DND-41 (cell line): ENCODE measurements at regions not wholly inside any gene's neighbourhood (a gene's known extent, or its start where the extent isn't known, plus 50 kb on each side); places are given as distances from the start of the nearest gene placed in this dataset.

Experiments used
- ATAC-seq: fragments of 200-7000 bp; cut with Tn5 transposase; 3 replicates; pipeline ENCODE4 v1.9.1; 2021; ENCODE audit warnings: low read depth; ENCODE audit not compliant: insufficient read depth
- DNase-seq: peaks from one replicate; pipeline ENCODE4 v3.0.0-alpha.2; 2020
- H2AFZ ChIP-seq: 2 replicates; pipeline ENCODE4 v1.6.0; 2012; ENCODE audit warnings: low read depth, low read length
- H3K27ac ChIP-seq: 2 replicates; pipeline ENCODE4 v1.5.1; 2012; ENCODE audit warnings: low read length, inconsistent platforms
- H3K27me3 ChIP-seq: fragments of 200-600 bp; sonication (generic); 2 replicates; pipeline ENCODE4 v1.6.0; 2012; ENCODE audit warnings: low read length, mild to moderate bottlenecking, inconsistent platforms; ENCODE audit not compliant: insufficient read depth, poor library complexity
- H3K36me3 ChIP-seq: 2 replicates; pipeline ENCODE4 v1.5.1; 2012; ENCODE audit warnings: low read length, inconsistent platforms; ENCODE audit not compliant: insufficient read depth
- H3K4me1 ChIP-seq: 2 replicates; pipeline ENCODE4 v1.5.1; 2012; ENCODE audit warnings: mild to moderate bottlenecking, low read length; ENCODE audit not compliant: insufficient read depth
- H3K4me2 ChIP-seq: 2 replicates; pipeline ENCODE4 v1.6.0; 2012; ENCODE audit warnings: mild to moderate bottlenecking, moderate library complexity, low read length, inconsistent platforms; ENCODE audit not compliant: insufficient read depth
- H3K4me3 ChIP-seq, 2 experiments: fragments of 200-600 bp in 1 of 2; shearing (Covaris generic) in 1 of 2; 2 replicates each; pipeline ENCODE4 v1.5.1; 2012 to 2016; ENCODE audit warnings: inconsistent platforms in 2 of 2, low read length in 2 of 2, mild to moderate bottlenecking in 2 of 2, low read depth in 1 of 2, moderate library complexity in 1 of 2
- H3K79me2 ChIP-seq: 2 replicates; pipeline ENCODE4 v1.6.0; 2012; ENCODE audit warnings: low read length, inconsistent platforms; ENCODE audit not compliant: insufficient read depth
- H3K9ac ChIP-seq: 2 replicates; pipeline ENCODE4 v1.6.0; 2012; ENCODE audit warnings: low read depth, mild to moderate bottlenecking, inconsistent platforms, low read length, moderate library complexity
- H3K9me3 ChIP-seq: 2 replicates; pipeline ENCODE4 v1.5.1; 2012; ENCODE audit warnings: low read length, moderate library complexity, mild to moderate bottlenecking, inconsistent platforms; ENCODE audit not compliant: insufficient read depth, severe bottlenecking
- H4K20me1 ChIP-seq: 2 replicates; pipeline ENCODE4 v1.6.0; 2012; ENCODE audit warnings: low read length; ENCODE audit not compliant: insufficient read depth
- CTCF ChIP-seq: IDR thresholded peaks from 2 replicates; pipeline ENCODE4 v1.5.1; 2012; ENCODE audit warnings: borderline replicate concordance, low read length, moderate library complexity, mild to moderate bottlenecking; ENCODE audit not compliant: poor library complexity, severe bottlenecking; ENCODE audit errors: extremely low read depth
- EZH2 ChIP-seq: IDR thresholded peaks from 3 replicates; pipeline ENCODE4 v1.6.1; 2012; ENCODE audit warnings: borderline replicate concordance, low read depth, mild to moderate bottlenecking, moderate library complexity, low read length, inconsistent platforms; ENCODE audit not compliant: severe bottlenecking

- H3K9ac ChIP-seq: no peak overlapping the region
- H3K4me2 ChIP-seq: no peak overlapping the region
- no peaks in the 10 kb centered on the region for H3K36me3 ChIP-seq
- H3K4me3 ChIP-seq: no peak overlapping the region
- H3K27ac ChIP-seq: no peak overlapping the region
- H3K27me3 ChIP-seq: no peaks in the 10 kb centered on the region
- DNase-seq: no peak
- H4K20me1 ChIP-seq: no peaks in the 10 kb centered on the region
- H3K4me1 ChIP-seq: no peaks in the 10 kb centered on the region
- TF ChIP-seq EZH2 (no peak), CTCF (no peak)
- H3K9me3 ChIP-seq: no peaks in the 10 kb centered on the region
- H3K79me2 ChIP-seq: no peaks in the 10 kb centered on the region
- ATAC-seq: no peak
- no peak overlapping the region for H2AFZ ChIP-seq
Observed at GRCh38 chr4:123569541-123569940, 172.9 kb downstream of the SPRY1 start.

GRCh38 chr4:123573866-123574508 lies 177.4 kb downstream of the SPRY1 start:
- H3K27ac ChIP-seq: no peak overlapping the region
- no peaks in the 10 kb centered on the region for H3K27me3 ChIP-seq
- ATAC-seq (no peak), DNase-seq (no peak)
- TF ChIP-seq CTCF (no peak), EZH2 (no peak)
- no peak overlapping the region for H2AFZ ChIP-seq
- H3K9me3 ChIP-seq: no peaks in the 10 kb centered on the region
- no peaks in the 10 kb centered on the region for H3K79me2 ChIP-seq
- H3K4me1 ChIP-seq: no peaks in the 10 kb centered on the region
- no peak overlapping the region for H3K4me3 ChIP-seq
- no peak overlapping the region for H3K9ac ChIP-seq
- no peaks in the 10 kb centered on the region for H3K36me3 ChIP-seq
- H3K4me2 ChIP-seq: no peak overlapping the region
- no peaks in the 10 kb centered on the region for H4K20me1 ChIP-seq

GRCh38 chr4:123575291-123575690 lies 178.7 kb downstream of the SPRY1 start:
- Histone ChIP-seq H3K9ac (no peak overlapping the region), H3K4me3 (no peak overlapping the region), H3K27ac (no peak overlapping the region), H3K9me3 (no peaks in the 10 kb centered on the region), H3K27me3 (no peaks in the 10 kb centered on the region), H3K36me3 (no peaks in the 10 kb centered on the region), H2AFZ (no peak overlapping the region), H3K4me2 (no peak overlapping the region), H4K20me1 (no peaks in the 10 kb centered on the region), H3K4me1 (no peaks in the 10 kb centered on the region), H3K79me2 (no peaks in the 10 kb centered on the region)
- DNase-seq (no peak), ATAC-seq (no peak)
- TF ChIP-seq CTCF: no peak
- no peak for TF ChIP-seq EZH2
